Neutrophil (primary cell): ENCODE measurements at regions not wholly inside any gene's neighbourhood (a gene's known extent, or its start where the extent isn't known, plus 50 kb on each side); places are given as distances from the start of the nearest gene placed in this dataset.

Source experiments
- H3K27ac ChIP-seq: fragments of 200-600 bp; sonication (generic); 2 replicates; pipeline ENCODE4 v1.5.1; 2016; ENCODE audit warnings: mild to moderate bottlenecking, moderate library complexity
- H3K27me3 ChIP-seq: fragments of 200-600 bp; sonication (generic); 2 replicates; pipeline ENCODE4 v1.6.0; 2016; ENCODE audit warnings: mild to moderate bottlenecking
- H3K36me3 ChIP-seq: fragments of 200-600 bp; sonication (generic); 2 replicates; pipeline ENCODE4 v1.5.1; 2017
- H3K4me1 ChIP-seq, 2 experiments: fragments of 200-600 bp in 1 of 2; sonication (generic) in 1 of 2; 1 replicate in 1 of 2; 2 replicates in 1 of 2; pipeline versions ENCODE4 v1.5.1 to v1.6.1; 2013 to 2016; ENCODE audit warnings: low read depth in 1 of 2, low read length in 1 of 2, mild to moderate bottlenecking in 1 of 2, moderate library complexity in 1 of 2; ENCODE audit not compliant: control insufficient read depth in 1 of 2, insufficient read depth in 1 of 2
- H3K4me3 ChIP-seq, 2 experiments: fragments of 200-600 bp in 1 of 2; sonication (generic) in 1 of 2; 1 replicate in 1 of 2; 2 replicates in 1 of 2; pipeline ENCODE4 v1.5.1; 2013 to 2016; ENCODE audit warnings: low read depth in 1 of 2, low read length in 1 of 2, mild to moderate bottlenecking in 1 of 2, moderate library complexity in 1 of 2
- H3K9me3 ChIP-seq: fragments of 200-600 bp; sonication (generic); 2 replicates; pipeline ENCODE4 v1.5.1; 2016
- CTCF ChIP-seq: fragments of 200-600 bp; sonication (generic); IDR thresholded peaks from 2 replicates; pipeline ENCODE4 v1.5.1; 2016; ENCODE audit warnings: antibody characterized with exemption

GRCh38 chr21:26715878-26716506, 129.2 kb downstream of the ADAMTS1 start:
- no peaks in the 10 kb centered on the region for H3K27me3 ChIP-seq
- H3K36me3 ChIP-seq = no peaks in the 10 kb centered on the region
- no peak overlapping the region for H3K27ac ChIP-seq
- H3K4me1 ChIP-seq = no peaks in the 10 kb centered on the region
- TF ChIP-seq CTCF = peak; percentile 34
- no peaks in the 10 kb centered on the region for H3K9me3 ChIP-seq
- H3K4me3 ChIP-seq = no peak overlapping the region

- no peaks in the 10 kb centered on the region for H3K4me1 ChIP-seq
- no peaks in the 10 kb centered on the region for H3K27me3 ChIP-seq
- no peak overlapping the region for H3K4me3 ChIP-seq
- no peak overlapping the region for H3K27ac ChIP-seq
- no peak for TF ChIP-seq CTCF
- no peaks in the 10 kb centered on the region for H3K36me3 ChIP-seq
- no peaks in the 10 kb centered on the region for H3K9me3 ChIP-seq
Measured at GRCh38 chr21:26715116-26715515, 130.1 kb downstream of the ADAMTS1 start.

- Histone ChIP-seq H3K4me1 (no peaks in the 10 kb centered on the region), H3K27me3 (no peaks in the 10 kb centered on the region), H3K4me3 (no peak overlapping the region)
Measured at GRCh38 chr21:26710155-26710554, 135.1 kb downstream of the ADAMTS1 start.

GRCh38 chr21:26709090-26709489, 136.0 kb upstream of the CYYR1 start:
- H3K4me1 ChIP-seq = no peaks in the 10 kb centered on the region
- H3K27me3 ChIP-seq = no peaks in the 10 kb centered on the region
- no peaks in the 10 kb centered on the region for H3K9me3 ChIP-seq
- no peak overlapping the region for H3K4me3 ChIP-seq
- no peaks in the 10 kb centered on the region for H3K36me3 ChIP-seq
- TF ChIP-seq CTCF = no peak
- no peak overlapping the region for H3K27ac ChIP-seq

More at GRCh38 chr21:26710155-26710554, 135.1 kb downstream of the ADAMTS1 start:
- Histone ChIP-seq H3K9me3 (no peaks in the 10 kb centered on the region), H3K36me3 (no peaks in the 10 kb centered on the region), H3K27ac (no peak overlapping the region)
- TF ChIP-seq CTCF = no peak

GRCh38 chr21:26708223-26708800, 135.2 kb upstream of the CYYR1 start:
- H3K27ac ChIP-seq = no peak overlapping the region
- H3K4me3 ChIP-seq = no peak overlapping the region
- no peaks in the 10 kb centered on the region for H3K27me3 ChIP-seq
- no peaks in the 10 kb centered on the region for H3K9me3 ChIP-seq
- no peaks in the 10 kb centered on the region for H3K36me3 ChIP-seq
- no peak for TF ChIP-seq CTCF
- no peaks in the 10 kb centered on the region for H3K4me1 ChIP-seq
